Retina (tissue), 1 donor: ENCODE measurements at regions not wholly inside any gene's neighbourhood (a gene's known extent, or its start where the extent isn't known, plus 50 kb on each side); places are given as distances from the start of the nearest gene placed in this dataset.
A peak's percentile ranks its signal among the peaks of the same experiment; 100 is the strongest.
"Not testable (repeated sequence)": the region's sequence is repeated elsewhere in the genome, so short reads cannot be mapped to it uniquely, and the experiment has no call there.

Experiments
- DNase-seq: peaks from one replicate; pipeline ENCODE4 v3.0.0-alpha.2; 2016

DNA sequence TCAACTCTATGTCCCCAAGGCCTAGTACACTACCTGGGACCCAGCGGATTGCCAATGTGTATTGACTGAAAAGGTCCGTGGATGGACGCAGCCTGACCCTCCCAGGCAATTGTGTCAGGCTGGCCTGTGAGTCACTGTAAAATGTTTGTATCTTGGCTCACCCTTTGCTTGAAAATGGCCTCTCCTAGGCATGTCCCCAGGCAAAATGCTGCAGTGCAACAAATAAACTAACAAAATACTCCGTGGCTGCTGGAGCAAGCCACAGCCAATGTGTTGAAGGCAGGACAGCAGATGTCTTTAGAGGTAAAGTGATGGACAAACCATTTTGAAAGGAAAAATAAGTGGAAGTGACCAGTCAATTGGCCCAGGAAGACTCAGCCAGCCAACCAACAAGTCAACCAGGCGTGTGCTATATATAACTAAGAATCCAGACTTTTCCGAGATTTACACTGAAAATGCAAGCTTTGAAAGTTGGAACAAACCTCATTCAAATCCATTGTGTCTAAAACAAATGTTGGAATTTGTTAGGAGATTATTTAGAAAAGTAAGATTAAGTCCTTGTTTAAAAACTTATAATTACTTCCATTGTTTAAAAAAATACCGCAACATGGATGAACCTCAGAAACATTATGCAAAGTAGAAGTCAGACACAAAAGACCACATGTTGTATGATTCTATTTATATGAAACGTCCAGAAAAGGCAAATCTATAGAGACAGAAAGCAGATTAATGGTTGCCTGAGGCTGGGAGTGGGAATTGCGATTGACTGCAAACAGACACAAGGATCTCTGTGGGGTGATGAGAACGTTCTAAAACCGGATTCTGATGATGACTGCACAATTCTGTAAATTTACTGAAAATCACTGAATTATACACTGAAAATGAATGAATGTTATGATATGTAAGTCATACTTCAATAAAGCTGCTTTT lies 191.2 kb downstream of the TLE3 start:
- DNase-seq, result no peak

DNA sequence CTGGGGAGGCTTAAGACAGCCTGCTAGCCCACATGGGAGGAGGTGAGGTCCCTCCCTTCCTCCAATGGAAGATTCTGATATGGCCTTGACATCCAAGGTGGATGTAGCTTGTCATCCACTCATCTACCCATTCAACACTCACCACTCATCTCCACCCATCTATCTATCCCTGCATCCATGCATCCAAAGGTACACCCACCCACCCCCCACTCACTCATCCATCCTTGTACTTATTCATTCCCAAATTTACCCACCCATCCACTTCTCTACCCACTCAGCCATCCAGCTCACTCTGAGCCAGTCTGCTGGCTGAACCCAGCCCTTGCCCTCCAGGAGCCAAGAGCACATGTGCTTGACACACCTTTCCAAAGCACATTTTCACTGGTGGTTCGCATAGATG lies 189.7 kb downstream of the TLE3 start:
- no peak for DNase-seq

DNA sequence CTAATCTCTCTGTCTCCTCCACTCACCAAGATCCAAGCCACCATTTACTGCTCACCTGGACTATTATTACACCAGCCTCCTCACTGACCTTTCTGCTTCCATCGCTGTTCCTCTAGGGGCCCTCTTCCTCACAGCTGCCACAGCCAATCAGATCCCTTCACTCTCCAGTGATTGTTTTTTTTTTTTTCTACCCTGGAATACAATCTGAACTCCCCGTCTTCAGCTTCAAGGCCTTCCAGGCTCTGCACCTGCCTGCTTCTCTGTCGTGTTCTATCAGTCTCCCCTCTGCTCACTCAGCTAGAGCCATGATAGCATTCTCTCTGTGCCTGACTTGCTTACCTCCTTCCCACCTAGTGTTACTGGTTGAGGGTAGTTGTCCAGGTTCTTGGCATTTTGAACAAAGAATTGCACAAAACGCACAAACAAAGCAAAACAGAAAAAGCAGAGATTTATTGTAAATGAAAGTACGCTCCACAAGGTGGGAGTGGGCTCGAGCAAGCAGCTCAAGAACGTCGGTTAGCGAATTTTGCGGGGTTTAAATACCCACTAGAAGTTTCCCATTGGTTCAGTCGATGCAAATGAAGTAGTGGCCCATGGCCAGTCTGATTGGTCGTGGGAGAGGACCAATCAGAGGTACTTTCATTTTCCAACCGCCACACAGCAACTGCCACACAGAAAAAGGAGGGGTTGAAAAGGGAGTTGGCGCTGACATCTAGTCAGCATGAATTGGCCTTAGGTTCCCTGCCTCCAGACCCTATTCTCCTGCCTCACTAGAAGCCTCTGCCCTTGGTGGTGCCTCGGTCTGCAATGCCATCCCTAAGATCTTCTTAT lies 188.9 kb downstream of the TLE3 start:
- no peak for DNase-seq

DNA sequence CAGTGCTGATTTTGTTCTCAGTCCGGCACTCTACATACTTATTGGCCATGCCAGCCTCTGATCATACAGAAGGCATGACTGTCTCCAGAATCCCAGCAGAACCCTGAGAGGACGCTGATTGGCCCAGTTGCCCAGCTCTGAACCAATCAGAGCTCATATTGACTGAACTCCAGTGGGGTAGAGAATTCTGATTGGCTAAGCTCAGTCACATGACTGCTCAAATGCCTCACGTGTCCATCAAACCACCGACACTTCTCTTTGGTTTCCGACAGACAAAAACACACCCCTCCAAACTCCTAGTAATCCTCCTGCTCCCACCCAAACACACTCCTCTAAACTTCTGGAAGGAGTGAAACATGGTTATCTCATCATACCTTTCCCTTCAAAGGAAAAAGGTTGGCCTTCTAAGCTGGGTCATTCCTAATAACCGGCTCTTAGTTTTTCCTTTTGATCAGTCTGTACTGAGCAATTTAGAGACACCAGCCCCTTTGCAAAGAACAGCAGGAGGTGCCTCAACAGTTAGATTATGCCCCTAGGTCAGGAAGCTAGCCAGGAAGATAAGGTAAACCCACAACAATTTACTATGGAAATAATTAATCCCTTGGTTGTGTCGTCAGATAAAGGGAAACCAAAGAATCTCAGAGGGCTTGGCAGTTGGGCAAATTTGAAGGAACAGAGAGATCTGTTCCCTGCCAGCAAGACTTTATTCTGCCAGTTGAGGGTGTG lies 187.8 kb downstream of the TLE3 start:
- no peak for DNase-seq

DNA sequence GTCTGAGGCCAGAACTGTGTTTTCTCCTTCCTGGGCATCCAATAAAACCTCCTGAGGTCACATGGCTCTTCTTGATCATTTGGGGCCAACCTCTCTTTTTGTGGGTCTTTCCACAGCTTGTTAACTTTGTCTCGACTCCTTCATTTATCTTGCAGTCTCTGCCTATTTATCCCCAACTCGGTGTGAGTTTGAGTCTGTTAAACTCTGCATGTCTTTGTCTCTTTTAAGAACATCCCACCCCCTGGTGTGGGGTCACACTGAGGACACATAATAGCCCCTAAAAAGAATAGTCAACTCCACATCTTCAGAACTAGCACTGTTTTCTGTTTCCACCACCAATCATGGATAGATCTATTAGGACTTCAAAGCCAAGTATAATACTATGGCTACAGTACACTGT lies 187.2 kb downstream of the TLE3 start:
- no peak for DNase-seq

DNA sequence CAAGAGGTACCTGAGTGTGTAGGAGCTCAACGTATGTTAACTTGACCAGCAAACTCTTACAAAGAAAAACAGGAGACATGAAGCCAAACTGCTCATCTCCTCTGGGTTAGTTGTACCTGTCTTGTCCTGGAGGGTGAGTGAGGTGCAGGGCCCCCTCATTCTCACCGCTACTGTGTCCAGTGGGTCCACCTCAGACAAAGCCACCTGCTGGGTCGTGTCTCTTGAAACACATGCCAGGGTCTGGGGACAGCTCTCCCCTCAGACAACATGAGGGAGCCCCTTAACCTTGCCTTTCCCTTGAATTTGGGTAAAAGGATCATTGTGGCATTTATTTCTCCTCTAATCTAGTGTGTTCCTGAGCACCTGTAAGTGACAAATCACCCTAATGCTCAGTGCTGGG lies 185.6 kb downstream of the TLE3 start:
- DNase-seq, result no peak

DNA sequence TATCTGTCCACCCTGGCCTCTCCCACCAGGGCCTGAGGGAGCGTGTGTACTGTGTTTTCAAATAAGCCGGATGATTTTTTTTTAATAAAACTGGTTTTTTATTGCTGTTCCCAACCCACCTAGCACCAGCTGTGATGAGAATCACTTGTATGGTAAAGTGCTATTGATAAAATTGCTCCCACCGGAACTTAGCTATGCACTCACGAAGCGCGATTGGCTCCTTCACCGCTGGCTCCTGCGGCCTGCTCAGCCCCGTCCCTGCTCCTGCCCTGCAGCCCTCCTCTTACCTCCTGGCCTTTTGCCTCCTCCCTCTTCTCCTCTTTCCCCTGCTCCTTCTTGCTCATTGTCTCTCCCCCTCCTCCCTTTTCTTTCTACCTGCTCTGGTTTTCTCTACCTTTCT lies 183.7 kb downstream of the TLE3 start:
- DNase-seq, result peak; percentile 57

DNA sequence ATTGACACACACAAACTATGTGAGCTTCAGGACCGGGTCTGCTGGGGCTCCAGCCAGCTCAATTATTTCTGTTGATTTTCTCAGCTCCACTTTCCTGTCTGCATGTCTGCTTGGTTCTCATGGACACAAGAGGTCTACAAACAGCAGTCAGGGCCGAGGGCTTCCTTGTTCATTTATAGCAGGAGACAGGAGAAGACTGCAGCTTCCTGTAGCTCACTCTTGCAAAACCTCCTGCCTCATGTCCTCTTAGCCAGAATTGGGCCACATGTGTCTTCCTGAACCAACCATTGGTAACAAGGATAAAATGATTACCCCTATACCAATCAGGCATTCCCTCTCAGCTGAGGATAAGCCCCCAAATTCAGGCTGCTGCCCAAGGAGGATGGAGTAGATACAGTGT lies 182.8 kb downstream of the TLE3 start:
- no peak for DNase-seq

DNA sequence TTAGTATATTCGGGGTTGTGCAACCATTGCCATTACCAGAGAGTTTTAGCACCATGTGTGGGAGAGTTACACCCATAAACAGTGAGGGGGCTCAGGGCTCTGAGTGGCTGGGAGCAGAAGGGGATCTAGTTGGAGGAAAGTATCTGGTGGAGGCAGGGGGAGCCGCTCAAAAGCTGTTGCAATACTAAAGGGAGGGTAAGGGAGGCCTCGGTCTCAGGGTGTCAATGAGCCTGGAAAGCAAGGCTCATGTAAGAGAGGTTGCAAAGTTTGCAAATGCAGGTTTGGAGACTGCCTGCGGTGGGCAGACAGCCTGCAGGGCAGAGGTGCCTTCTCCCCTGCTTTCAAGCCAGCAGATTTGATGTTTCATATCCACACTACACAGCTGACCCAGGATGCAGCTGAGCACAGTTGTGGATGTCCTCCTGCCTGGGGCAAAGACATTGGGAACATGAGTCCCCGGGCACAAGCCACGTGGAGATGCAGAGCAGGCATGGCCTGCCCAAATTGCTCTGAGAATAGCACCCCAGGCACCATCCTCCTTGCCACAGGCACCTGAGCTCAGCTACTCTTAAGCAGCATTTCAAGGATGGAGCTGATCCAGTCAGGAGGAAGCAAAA lies 181.4 kb downstream of the TLE3 start:
- no peak for DNase-seq

DNA sequence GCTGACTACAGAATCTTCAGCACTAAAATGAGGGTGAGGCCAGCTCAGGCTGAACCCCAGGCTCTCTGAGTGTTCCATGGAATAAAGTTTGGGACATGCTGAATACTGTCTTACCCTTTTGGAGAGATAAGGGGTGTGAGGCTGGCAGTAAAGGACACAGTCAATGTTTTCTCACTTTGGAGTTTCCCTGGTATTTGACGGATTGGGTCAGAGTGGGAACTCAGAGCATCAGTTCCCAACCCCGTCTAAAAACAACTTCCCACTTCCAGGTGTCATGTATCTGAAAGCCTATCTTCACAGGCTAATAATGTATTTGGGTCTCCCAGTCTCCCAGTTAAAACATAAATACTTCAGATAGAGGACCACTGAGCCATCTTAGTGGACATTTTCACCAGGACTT lies 180.7 kb downstream of the TLE3 start:
- DNase-seq, result no peak

DNA sequence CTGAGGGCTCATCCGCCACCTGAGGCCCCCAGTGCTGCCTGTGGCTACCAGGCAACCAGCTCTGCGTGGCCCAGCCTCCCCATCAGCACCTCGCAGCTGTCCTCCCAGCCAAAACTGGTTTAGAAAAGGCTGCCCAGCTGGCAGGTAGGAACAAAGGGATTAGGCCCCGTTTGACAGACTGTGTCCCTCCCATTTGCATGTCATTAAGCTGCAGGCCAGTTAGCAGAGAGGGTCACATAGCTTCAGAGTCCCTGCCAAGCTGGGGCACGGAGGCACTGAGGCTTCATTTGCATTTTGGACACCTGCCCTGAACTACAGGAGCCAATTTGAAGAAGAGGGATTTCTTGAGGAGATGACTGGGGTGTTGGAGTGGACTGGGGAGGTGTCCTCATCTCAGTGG lies 177.9 kb downstream of the TLE3 start:
- DNase-seq, result peak; percentile 68

DNA sequence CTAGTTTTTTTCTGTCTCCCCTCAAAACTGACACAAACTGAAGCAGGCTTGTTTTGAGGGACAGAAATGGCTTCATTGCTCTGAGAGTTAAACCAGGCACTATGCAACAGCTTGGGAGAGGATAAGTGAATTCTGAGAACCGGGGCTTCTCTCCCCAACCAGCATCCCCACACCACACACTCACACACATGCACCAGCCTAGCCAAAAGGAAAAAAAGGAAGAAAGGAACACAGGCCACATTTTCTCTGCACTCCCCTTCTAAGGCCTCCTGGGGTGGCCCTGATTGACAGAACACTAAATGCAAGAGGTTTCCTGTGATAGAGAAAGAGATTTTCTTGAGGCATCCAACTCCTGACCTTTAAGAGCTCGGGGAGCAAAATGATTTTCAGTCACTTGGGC lies 177.5 kb downstream of the TLE3 start:
- peak; percentile 62 for DNase-seq

DNA sequence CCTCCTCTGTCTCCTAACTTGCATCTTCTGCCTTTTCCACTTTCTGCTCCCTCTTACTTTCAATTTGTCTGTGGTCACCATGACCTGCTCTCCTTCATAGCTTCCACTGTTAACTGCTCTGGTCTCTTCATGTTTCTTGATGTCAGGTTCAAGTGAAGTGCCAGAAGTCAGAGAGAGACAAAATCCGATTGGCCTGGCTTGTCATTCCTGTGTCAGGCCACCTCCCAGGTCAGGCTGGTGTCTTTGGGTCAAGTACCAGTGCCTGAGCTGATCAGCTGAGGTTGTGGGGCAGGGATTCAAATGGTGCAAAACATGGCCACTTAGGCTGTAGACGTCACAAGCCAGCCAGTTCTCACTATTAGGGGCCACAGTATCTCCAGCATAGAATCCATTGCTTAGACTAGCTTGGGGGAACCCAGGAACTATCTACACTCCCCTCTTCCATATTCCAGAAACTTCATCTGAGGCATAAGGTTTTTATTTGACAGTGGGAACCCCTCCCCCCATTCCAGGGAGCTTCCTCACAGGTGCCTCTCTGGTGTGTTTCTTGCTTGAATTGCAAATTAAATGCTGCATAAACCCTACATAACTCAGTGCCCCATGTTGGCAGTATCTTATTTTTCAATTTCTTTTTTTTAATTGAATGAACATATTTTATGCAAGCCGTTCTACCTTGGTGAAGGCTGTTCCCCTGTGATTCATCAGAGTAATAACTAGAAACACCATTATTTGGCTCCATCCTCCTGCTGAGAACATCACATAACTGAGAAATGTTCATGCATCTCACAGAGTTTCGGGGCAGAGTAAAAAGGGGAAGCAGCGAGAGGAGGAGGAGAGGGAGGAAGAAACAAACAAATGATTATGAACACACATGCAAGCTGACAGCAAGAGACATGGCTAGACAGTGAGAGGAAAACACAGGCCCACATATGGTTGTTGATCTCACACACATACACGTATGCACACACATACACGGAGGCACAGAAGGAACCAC lies 175.8 kb downstream of the TLE3 start:
- no peak for DNase-seq

DNA sequence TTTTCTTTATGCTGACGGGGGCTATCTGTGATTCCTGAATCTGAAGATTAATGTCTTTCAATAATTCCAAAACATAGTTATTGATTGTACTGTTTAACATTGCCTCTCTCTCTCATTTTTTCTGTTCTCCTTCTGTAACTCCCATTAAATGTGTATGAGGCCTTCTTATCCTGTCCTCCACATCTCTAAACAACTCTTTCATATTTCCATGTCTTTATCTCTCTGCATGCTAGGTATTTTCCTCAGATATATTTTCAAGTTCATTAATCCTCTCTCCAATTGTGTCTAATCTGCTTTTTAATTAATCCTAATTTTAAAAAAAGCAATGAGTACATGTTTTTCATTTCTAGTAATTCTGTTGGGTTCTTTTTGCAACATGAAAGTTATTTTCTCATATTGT lies 173.2 kb downstream of the TLE3 start:
- no peak for DNase-seq

DNA sequence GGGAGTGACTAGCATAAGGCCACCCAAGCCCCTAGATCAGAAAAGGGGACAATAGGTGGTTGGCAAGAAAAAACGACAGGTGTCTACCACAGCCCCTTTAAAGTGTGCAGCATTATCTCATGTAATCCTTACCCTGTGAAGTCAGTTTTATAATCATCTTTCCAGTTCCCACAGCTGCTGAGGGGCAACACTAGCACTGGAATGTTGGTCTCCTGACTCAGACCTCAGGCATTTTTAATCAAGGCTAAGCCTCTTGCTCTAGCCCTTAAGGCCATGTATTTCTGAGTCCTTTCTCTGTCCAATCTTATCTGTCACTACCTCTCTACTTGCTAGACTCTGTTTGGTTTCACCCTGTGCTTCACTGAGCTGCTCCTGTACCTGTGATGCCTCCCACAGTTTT lies 171.7 kb downstream of the TLE3 start:
- no peak for DNase-seq

DNA sequence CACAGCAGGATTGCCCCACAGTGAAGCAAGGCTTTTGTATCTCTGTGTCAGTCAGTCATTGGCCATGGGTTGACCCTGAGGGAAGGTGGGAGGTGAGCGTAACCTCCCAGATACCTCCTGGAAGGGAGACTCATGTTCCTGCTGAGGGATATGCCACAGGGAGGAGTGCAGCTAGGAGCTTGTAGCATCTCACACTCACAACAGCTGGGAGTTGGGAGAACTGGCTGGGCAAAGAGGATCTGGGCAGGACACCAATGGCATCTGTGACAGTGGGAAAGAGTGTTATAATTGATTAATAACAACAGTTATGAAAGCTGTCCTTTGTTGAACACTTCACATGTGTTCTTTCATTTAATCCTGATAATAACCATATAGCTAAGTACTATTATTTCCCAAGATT lies 171.0 kb downstream of the TLE3 start:
- DNase-seq, result no peak

DNA sequence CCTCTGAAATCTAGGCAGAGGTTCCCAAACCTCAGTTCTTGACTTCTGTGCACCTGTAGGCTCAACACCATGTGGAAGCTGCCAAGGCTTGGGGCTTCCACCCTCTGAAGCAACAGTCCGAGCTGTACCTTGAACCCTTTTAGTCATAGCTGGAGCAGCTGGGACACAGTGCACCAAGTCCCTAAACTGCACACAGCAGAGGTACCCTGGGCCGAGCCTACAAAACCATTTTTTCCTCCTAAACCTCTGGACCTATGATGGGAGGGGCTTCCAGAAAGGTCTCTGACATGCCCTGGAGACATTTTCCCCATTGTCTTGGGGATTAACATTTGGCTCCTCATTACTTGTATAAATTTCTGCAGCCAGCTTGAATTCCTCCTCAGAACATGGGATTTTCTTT lies 168.8 kb downstream of the TLE3 start:
- not testable (repeated sequence) for DNase-seq

DNA sequence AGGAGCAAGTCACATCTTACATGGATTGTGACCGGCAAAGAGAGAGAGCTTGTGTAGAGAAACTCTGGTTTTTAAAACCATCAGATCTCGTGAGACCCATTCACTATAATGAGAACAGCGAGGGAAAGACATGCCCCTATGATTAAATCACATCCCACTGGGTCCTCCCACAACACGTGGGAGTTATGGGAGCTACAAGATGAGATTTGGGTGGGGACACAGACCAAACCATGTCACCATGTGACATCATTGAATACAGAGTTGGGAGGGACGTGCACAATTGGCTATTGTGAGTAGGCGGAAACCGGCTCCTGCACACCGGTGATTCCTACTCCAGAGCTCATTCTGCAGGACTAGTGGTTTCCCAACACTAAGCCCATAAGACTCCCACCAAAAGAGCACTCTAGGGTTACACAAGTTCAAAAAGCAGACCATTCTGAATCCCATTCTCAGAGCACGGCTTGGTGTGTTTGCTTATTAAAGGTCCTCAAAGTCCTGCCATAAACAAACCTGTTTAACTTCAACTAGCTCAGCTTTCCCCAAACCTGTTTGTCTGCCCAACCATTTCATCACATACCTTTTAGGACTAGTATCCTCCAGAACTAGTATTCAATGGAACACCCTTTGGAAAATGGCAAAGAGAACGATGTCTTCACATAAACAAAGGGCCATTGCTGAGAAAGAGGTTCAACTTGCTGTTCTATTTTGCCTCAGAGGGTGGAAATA lies 167.6 kb downstream of the TLE3 start:
- no peak for DNase-seq

DNA sequence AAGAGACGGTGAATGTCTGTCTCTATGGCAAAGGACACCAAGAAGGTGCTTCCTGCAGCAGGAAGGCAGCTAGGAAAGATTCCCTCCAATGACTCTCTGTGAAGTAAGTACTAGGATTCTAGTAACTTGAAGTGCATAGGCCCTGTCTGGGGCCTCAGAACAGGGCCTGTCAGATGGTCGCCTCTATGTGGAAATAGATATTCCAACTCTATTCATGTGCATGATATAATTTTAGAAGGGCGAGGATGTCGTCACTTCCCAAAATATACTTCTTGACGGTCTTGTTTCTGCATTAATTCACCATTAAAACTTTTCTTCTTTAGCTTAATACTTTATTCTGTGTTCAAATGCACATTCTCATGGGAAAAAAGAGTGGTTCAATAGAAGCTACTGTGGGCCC lies 167.0 kb downstream of the TLE3 start:
- DNase-seq, result no peak

DNA sequence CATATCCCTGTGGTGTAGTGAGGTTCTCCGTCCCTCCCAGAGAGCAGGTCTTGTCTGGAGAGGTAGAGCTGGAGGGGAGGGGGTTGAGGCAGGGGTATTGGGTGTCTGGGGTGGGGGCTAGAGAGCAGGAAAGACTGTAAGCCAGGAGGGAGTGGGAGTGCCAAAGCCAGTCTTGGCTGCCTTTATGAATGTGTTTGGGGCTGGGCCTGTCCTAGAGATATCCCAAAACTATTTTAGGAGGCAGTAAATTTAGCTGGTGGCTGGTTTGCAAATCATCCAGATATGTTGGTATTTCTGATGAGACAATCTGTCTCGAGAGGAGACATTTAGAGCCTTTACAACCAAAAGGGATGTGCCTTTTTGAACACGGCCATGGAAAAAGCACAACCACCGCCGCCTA lies 166.6 kb downstream of the TLE3 start:
- no peak for DNase-seq

DNA sequence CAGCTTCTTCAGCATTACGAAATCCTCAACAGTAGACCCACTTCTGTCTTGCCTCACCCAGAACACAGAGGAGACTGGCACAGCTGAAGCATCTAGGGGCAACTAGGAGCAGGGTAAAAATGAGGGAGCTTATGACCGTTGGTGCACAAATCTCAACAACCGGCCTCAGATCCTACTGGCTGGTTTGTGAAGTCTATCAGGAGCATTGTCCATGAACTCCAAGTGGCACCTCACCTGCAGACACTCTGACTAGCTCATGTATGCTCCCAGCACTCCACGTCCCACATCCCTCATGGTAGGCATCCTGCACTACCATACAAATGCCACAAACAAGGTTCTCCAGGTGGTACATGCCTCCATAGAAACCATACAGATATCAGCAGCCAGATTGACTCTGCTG lies 163.1 kb downstream of the TLE3 start:
- DNase-seq, result no peak
